Tibial nerve (tissue), 4 donors: ENCODE measurements at regions not wholly inside any gene's neighbourhood (a gene's known extent, or its start where the extent isn't known, plus 50 kb on each side); places are given as distances from the start of the nearest gene placed in this dataset.

ENCODE experiments used
- CTCF ChIP-seq, 5 experiments: fragments of 200-600 bp in 3 of 5; fragments of 450-650 bp in 2 of 5; sonication (generic) in 3 of 5; IDR thresholded peaks; one replicate each; pipeline ENCODE4 v1.5.1; 2016 to 2019; ENCODE audit warnings: antibody characterized with exemption in 5 of 5, mild to moderate bottlenecking in 3 of 5, moderate library complexity in 2 of 5
- EP300 ChIP-seq, 2 donors: sonication (generic); formaldehyde crosslinking; IDR thresholded peaks; one replicate each; pipeline ENCODE4 v1.6.1; 2017; ENCODE audit warnings: antibody characterized with exemption in 2 of 2, mild to moderate bottlenecking in 1 of 2
- POLR2A ChIP-seq, 2 donors: fragments of 450-650 bp; IDR thresholded peaks; one replicate each; pipeline ENCODE4 v1.6.1; 2017; ENCODE audit warnings: antibody characterized with exemption in 2 of 2, mild to moderate bottlenecking in 2 of 2, moderate library complexity in 2 of 2

- TF ChIP-seq CTCF (IDR thresholded peaks at IDR 0.05) (no peak), EP300 (IDR thresholded peaks at IDR 0.05) (no peak), POLR2A (IDR thresholded peaks at IDR 0.05) (no peak)
Measured at GRCh38 chr11:23856654-23857053, 640.2 kb upstream of the LUZP2 start.
